ENCODE measurements at regions not wholly inside any gene's neighbourhood (a gene's known extent, or its start where the extent isn't known, plus 50 kb on each side); places are given as distances from the start of the nearest gene placed in this dataset.
A peak's percentile ranks its signal among the peaks of the same experiment; 100 is the strongest.

GRCh38 chr6:100998111-100998510 is 117.0 kb upstream of the ASCC3 start:
- DNase-seq (ENCODE audit: insufficient read length, low spot score, missing footprints) = no peak
- no peaks in the 10 kb centered on the region for H3K27me3 ChIP-seq (ENCODE audit: insufficient read depth, low read length)
- no peaks in the 10 kb centered on the region for H3K36me3 ChIP-seq (ENCODE audit: insufficient read depth, low read length)
- no peak overlapping the region for H3K4me3 ChIP-seq (ENCODE audit: insufficient read depth, low read length)
- no peaks in the 10 kb centered on the region for H4K20me1 ChIP-seq (ENCODE audit: insufficient read depth, low read length)
- H3K9me3 ChIP-seq (ENCODE audit: low read depth, low read length) = no peaks in the 10 kb centered on the region
- no peaks in the 10 kb centered on the region for H3K4me1 ChIP-seq (ENCODE audit: insufficient read depth, low read length)
- no peaks in the 10 kb centered on the region for H3K79me2 ChIP-seq (ENCODE audit: insufficient read depth, low read length)
- H3K4me2 ChIP-seq (ENCODE audit: insufficient read depth, low read length) = no peak overlapping the region
- TF ChIP-seq CTCF (IDR thresholded peaks at IDR 0.05; ENCODE audit: extremely low read depth, low read depth, low read length) = no peak
- no peak overlapping the region for H2AFZ ChIP-seq (ENCODE audit: low read length)
- H3K27ac ChIP-seq (ENCODE audit: low read depth, low read length) = no peak overlapping the region

GRCh38 chr6:100999034-100999597 is 118.0 kb upstream of the ASCC3 start:
- DNase-seq (ENCODE audit: insufficient read length, low spot score, missing footprints) = no peak
- no peak overlapping the region for H3K4me2 ChIP-seq (ENCODE audit: insufficient read depth, low read length)
- H2AFZ ChIP-seq (ENCODE audit: low read length) = no peak overlapping the region
- no peaks in the 10 kb centered on the region for H3K4me1 ChIP-seq (ENCODE audit: insufficient read depth, low read length)
- no peaks in the 10 kb centered on the region for H4K20me1 ChIP-seq (ENCODE audit: insufficient read depth, low read length)
- H3K36me3 ChIP-seq (ENCODE audit: insufficient read depth, low read length) = no peaks in the 10 kb centered on the region
- TF ChIP-seq CTCF (IDR thresholded peaks at IDR 0.05; ENCODE audit: extremely low read depth, low read depth, low read length) = no peak
- no peak overlapping the region for H3K27ac ChIP-seq (ENCODE audit: low read depth, low read length)
- no peaks in the 10 kb centered on the region for H3K9me3 ChIP-seq (ENCODE audit: low read depth, low read length)
- H3K27me3 ChIP-seq (ENCODE audit: insufficient read depth, low read length) = no peaks in the 10 kb centered on the region
- no peak overlapping the region for H3K4me3 ChIP-seq (ENCODE audit: insufficient read depth, low read length)
- no peaks in the 10 kb centered on the region for H3K79me2 ChIP-seq (ENCODE audit: insufficient read depth, low read length)

DNA sequence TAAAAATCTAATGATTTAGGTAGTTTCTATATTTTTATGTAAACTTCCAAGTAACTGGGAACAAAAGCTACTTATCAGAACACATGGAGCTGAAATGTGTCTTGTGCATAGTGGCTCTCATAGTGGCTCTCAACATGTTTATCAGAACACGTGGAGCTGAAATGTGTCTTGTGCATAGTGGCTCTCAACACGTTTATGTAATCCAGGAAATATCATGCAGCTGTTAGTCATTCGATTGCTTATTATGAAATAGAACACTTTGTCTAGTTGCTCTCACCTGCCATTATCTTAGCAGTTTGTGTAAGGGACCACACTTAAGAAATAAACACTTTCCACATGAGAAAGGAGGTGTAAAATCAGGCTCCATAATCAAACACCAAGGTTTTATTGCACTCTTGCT is 119.2 kb upstream of the ASCC3 start:
- TF ChIP-seq CTCF (IDR thresholded peaks at IDR 0.05; ENCODE audit: extremely low read depth, low read depth, low read length) = no peak
- Histone ChIP-seq H3K79me2 (ENCODE audit: insufficient read depth, low read length) (no peaks in the 10 kb centered on the region), H3K4me3 (ENCODE audit: insufficient read depth, low read length) (no peak overlapping the region), H3K36me3 (ENCODE audit: insufficient read depth, low read length) (no peaks in the 10 kb centered on the region), H2AFZ (ENCODE audit: low read length) (no peak overlapping the region), H3K27ac (ENCODE audit: low read depth, low read length) (no peak overlapping the region), H3K4me2 (ENCODE audit: insufficient read depth, low read length) (no peak overlapping the region), H3K9me3 (ENCODE audit: low read depth, low read length) (no peaks in the 10 kb centered on the region), H4K20me1 (ENCODE audit: insufficient read depth, low read length) (no peaks in the 10 kb centered on the region), H3K4me1 (ENCODE audit: insufficient read depth, low read length) (no peaks in the 10 kb centered on the region), H3K27me3 (ENCODE audit: insufficient read depth, low read length) (no peaks in the 10 kb centered on the region)
- no peak for DNase-seq (ENCODE audit: insufficient read length, low spot score, missing footprints)

GRCh38 chr6:101001012-101001411 is 119.9 kb upstream of the ASCC3 start:
- no peaks in the 10 kb centered on the region for H3K4me1 ChIP-seq (ENCODE audit: insufficient read depth, low read length)
- no peak for TF ChIP-seq CTCF (IDR thresholded peaks at IDR 0.05; ENCODE audit: extremely low read depth, low read depth, low read length)
- H4K20me1 ChIP-seq (ENCODE audit: insufficient read depth, low read length) = no peaks in the 10 kb centered on the region
- H3K4me3 ChIP-seq (ENCODE audit: insufficient read depth, low read length) = no peak overlapping the region
- H3K9me3 ChIP-seq (ENCODE audit: low read depth, low read length) = no peaks in the 10 kb centered on the region
- H2AFZ ChIP-seq (ENCODE audit: low read length) = no peak overlapping the region
- no peaks in the 10 kb centered on the region for H3K79me2 ChIP-seq (ENCODE audit: insufficient read depth, low read length)
- H3K27ac ChIP-seq (ENCODE audit: low read depth, low read length) = no peak overlapping the region
- no peaks in the 10 kb centered on the region for H3K27me3 ChIP-seq (ENCODE audit: insufficient read depth, low read length)
- no peak overlapping the region for H3K4me2 ChIP-seq (ENCODE audit: insufficient read depth, low read length)
- DNase-seq (ENCODE audit: insufficient read length, low spot score, missing footprints) = peak; percentile 17
- no peaks in the 10 kb centered on the region for H3K36me3 ChIP-seq (ENCODE audit: insufficient read depth, low read length)
